GM19395 (cell line): ENCODE measurements at regions not wholly inside any gene's neighbourhood (a gene's known extent, or its start where the extent isn't known, plus 50 kb on each side); places are given as distances from the start of the nearest gene placed in this dataset.
A peak's percentile ranks its signal among the peaks of the same experiment; 100 is the strongest.
"Not testable (repeated sequence)": the region's sequence is repeated elsewhere in the genome, so short reads cannot be mapped to it uniquely, and the experiment has no call there.

ENCODE experiments used
- ATAC-seq: cut with Tn5 transposase; IDR thresholded peaks from one replicate; pipeline ENCODE4 v1.9.1; 2021; ENCODE audit warnings: mild to moderate bottlenecking, moderate library complexity; ENCODE audit not compliant: unreplicated experiment

- ATAC-seq, result no peak
These were observed 288.6 kb upstream of the PCDH9 start for GRCh38 chr13:67518785-67519184.

DNA sequence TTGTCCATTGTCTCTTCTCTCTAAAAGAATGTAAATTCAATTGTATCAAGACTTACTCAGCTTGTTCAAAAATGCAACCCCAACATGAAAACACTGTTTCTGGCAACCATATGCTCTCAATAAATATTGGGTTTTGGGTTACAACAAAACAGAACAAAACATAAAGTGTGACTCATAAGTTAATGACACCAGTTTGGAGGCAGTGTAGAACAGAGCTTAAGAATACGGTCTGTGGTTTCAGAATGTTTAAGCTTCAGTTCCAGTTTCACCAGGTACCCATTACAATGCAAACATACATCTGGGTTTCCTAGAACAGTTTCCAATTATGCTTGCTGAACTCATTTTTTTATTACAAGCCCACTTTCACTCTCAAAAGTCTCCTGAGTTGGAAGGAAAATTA lies 285.8 kb upstream of the PCDH9 start:
- peak; percentile 70 for ATAC-seq

DNA sequence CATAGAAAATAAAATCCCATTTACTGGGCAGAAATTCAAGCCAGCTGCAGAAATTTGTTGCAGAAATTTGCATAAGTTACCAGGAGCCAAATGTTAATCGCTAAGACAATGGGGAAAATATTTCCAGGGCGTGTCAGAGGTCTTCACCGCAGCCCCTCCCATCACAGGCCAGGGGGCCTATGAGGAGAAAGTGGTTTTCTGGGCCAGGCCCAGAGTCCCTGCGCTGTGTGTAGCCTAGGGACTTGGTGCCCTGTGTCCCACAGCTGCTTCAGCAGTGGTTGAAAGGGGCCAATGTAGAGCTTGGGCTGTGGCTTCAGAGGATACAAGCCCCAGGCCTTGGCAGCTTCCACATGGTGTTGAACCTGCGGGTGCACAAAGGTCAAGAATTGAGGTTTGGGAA lies 278.9 kb upstream of the PCDH9 start:
- ATAC-seq, result no peak

GRCh38 chr13:67508275-67508674 lies 278.1 kb upstream of the PCDH9 start:
- ATAC-seq, result not testable (repeated sequence)

- ATAC-seq, result no peak
These were observed 276.3 kb upstream of the PCDH9 start for GRCh38 chr13:67506407-67506806.

DNA sequence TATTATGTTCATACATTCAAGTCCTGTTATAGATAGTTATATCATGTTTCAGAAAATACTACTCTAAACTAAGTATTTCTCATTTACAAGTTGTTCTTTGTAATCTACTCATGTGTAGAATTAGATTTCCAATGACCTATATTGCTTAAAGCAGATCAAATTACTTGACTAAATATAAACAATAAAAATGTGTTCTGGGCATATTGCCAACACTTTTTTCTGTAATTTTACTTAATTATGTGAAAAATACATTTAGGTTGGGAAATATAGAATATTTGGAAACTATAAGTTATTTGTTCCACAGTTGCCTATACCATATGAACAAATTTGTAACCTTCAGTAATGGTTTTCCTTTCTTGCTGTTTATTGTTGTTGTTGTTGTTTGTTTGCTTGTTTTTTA lies 275.2 kb upstream of the PCDH9 start:
- no peak for ATAC-seq

- ATAC-seq, result no peak
These were observed 268.8 kb upstream of the PCDH9 start for GRCh38 chr13:67498948-67499347.

DNA sequence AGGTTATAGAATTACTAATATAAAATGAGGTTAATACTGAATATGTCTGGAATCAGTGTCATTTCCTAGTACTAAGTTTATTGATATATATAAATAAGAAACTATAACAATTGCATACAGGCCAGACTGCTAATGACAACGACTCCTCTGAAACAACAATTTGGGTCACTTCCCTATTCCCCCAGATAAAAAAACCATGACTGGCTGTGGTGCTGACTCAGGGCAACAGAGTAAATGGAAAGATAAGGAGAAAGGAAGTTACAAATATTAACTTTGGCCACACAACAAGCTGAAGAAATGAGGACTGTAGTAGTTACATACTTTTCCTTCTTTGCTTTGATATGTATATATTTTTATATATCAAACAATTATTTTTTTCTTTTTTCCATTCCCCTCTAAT lies 263.7 kb upstream of the PCDH9 start:
- no peak for ATAC-seq

DNA sequence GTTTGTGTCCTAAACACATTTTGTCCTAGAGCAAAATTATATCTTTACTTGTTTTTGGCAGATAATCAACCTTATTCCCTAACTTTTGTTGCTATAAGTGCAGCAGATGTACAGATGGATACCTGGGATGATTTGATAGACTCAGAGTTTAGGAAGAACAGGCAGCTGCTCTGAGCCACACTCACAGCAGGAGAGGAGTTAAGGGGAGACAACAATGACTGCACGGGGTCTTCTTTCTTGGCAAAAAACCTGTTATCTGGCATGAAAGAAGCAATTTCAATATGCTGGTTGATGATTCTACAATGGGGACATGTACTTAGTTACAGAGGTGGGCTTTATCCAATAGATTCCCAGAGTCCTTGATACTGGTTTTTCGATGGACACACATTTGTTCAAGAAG lies 258.9 kb upstream of the PCDH9 start:
- ATAC-seq, result no peak

DNA sequence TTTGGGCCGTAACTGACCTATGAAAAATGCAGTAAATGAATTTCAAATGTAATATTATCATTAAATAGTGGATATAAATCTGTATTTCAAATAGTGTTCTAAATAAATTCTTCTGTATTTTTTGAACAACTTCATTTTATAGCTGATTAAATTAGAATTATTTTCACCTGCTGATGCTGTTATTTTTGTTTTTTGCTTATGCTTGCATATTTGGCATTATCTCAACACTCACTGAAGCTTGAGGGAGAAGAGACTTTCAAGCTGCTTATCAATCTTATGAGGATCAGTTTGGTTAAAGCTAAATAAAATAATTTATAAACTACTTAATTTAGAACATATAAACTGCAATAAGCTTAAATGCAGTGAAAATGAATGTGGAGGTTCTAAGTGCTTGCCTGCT lies 251.3 kb upstream of the PCDH9 start:
- ATAC-seq, result no peak

- ATAC-seq, result no peak
These were observed 244.0 kb upstream of the PCDH9 start for GRCh38 chr13:67474115-67474514.

- no peak for ATAC-seq
These were observed 239.5 kb upstream of the PCDH9 start for GRCh38 chr13:67469623-67470022.

- no peak for ATAC-seq
These were observed 236.4 kb upstream of the PCDH9 start for GRCh38 chr13:67466569-67466968.

DNA sequence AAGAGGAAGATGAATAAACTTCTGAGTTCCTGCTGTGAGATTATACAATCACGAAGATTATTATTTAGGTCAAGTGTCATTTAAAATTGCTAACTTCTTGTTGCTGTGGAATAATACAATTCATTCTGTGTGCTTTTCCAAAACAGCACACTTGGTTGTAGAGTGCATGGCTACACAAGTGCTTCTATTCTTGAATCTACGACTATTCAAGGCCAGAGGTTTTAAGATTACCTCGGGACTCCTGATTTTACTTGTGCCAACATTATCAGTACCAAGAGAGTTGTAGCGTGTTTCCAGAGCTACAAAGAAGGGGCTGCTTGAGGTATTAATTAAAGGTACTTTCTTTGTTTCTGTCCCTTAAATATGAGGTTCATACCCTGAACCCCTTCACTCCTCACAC lies 234.0 kb upstream of the PCDH9 start:
- ATAC-seq, result no peak

DNA sequence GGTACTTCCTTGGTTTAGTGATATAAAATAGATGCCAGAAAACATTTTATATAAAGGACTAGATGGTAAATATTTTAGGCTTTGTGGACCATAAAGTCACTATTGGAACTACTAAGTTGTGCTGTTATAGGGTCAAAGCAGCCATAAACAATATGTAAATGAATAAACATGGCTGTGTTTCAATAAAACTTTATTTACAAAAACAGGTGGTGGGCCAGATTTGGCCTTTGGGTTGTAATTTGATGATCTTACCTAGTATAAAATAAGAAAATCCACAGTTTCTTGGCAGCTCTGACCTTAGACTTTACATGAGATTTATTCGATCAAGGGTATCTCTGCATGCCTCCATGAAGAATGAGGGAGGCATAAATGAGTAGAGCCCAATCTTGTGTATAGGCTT lies 232.0 kb upstream of the PCDH9 start:
- no peak for ATAC-seq

DNA sequence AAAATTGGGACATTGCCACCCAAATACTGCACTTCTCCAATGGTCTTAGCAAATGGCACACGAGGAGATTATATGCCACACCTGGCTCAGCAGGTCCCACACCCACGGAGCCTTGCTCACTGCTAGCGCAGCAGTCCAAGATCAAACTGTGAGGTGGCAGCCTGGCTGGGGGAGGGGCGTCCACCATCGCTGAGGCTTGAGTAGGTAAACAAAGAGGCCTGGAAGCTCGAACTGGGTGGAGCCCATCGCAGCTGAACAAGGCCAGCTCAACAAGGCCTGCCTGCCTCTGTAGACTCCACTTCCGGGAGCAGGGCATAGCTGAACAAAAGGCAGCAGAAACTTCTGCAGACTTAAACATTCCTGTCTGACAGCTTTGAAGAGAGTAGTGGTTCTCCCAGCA lies 222.4 kb upstream of the PCDH9 start:
- ATAC-seq, result not testable (repeated sequence)

GRCh38 chr13:67445436-67445835 lies 215.3 kb upstream of the PCDH9 start:
- ATAC-seq, result no peak

GRCh38 chr13:67443923-67444322 lies 213.8 kb upstream of the PCDH9 start:
- ATAC-seq, result no peak

DNA sequence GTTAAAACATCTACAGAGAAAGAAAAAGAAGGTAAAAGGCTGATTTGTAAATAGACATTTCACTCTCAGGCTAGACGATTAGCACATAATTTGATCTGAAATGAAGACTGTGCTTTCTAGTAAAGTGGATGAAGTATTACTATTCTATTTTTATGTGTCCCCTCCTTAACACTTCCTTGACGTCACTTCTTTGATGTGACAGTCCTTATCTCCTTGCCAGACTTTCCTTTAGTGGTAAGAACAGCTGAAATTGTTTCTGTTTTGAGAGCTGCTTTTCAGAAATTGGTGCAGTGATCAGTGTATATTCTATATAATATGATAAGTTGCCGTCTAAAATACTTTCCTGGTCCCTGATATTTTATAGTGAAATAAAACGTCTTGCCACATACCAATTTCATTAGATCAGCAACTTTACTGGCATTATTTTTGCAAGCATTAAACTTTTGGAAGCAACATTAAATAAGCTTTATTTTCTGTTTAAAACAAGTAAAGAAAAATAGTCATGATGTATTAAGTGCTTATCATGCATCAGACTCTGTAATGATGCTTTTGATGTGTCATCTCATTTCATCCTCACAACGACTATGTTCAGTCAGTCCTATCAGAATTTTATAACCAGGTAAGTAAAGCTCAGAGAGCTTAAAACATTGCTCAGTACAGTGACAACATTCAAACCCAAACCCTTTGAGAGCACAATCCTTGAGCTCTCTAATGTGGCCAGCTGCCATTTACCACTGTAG lies 210.3 kb upstream of the PCDH9 start:
- no peak for ATAC-seq

- no peak for ATAC-seq
These were observed 209.2 kb upstream of the PCDH9 start for GRCh38 chr13:67439365-67439764.

DNA sequence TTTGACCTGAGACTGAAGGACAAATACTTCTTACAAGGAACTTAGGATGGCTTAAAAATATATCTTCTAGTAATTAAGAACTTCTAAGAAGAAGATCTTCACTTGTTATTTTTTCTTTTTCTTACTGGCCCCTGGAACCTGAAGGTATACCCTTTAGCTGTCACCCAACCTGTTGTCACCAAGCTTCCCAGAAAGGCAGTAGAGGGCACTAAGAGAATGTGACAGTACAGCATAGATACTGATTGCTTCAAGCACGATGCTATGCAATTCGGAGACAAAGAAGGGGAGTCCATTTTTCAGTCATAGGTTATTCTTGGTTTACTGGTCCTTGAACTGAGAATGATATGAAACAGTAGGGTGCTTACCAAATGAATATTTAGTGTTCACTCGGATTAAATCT lies 208.3 kb upstream of the PCDH9 start:
- ATAC-seq, result no peak

DNA sequence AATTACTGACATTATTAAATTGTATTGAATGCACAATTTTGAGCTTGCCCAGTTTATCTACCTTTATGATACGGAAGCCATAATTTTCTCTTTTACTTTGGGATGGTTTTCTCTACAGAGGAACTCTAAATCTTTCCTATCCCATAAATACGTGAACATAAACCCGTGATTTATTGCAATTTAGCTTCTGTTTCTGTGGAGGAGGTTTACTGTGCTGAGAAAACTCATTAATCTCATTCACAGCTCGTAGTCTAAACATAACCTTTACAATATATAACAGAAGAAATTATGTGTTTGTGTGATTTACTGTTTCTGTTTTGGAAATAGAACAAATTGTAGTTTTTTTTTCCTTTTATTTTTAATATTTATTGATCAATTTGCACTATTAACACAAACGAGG lies 207.1 kb upstream of the PCDH9 start:
- ATAC-seq, result no peak

DNA sequence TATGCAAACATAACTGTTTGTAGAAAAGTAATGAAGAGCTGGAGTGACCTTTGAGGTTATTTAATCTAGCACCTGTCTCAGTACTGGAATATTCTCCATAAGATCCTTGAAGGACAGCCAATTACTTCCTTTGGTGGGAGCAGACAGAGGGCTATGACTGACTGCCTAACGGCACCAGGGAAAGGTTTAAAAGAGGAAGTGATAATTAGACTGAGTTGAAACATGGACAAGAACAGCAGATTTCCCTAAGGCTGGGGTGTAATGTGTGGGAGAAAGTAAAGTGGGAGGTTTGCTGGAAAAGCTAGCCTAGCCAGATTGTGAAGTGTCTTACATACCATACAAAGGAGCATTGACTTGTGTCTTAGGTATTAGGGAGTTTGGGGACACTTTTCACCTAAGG lies 191.3 kb upstream of the PCDH9 start:
- no peak for ATAC-seq
